Right lobe of liver (tissue), 6 donors: ENCODE measurements at regions not wholly inside any gene's neighbourhood (a gene's known extent, or its start where the extent isn't known, plus 50 kb on each side); places are given as distances from the start of the nearest gene placed in this dataset.

Experiments used
- ATAC-seq, 4 donors: fragments of 200-7000 bp; cut with Tn5 transposase; one replicate each; pipeline ENCODE4 v1.9.1; 2020; ENCODE audit warnings: mild to moderate bottlenecking in 4 of 4, moderate library complexity in 4 of 4
- DNase-seq, 3 donors: peaks; one replicate each; pipeline ENCODE4 v3.0.0-alpha.2; 2020
- H3K27ac ChIP-seq, 3 donors: fragments of 200-600 bp; one replicate each; pipeline ENCODE4 v1.8.0; 2022
- H3K27me3 ChIP-seq, 2 donors: fragments of 200-600 bp; one replicate each; pipeline ENCODE4 v1.8.0; 2022
- H3K36me3 ChIP-seq, 4 donors: fragments of 200-600 bp; sonication (generic) in 1 of 4; one replicate each; pipeline versions ENCODE4 v1.5.1 to v1.8.0; 2017 to 2022; ENCODE audit warnings: control low read depth in 1 of 4
- H3K4me1 ChIP-seq, 4 donors: fragments of 200-600 bp; sonication (generic) in 1 of 4; one replicate each; pipeline versions ENCODE4 v1.5.1 to v1.8.0; 2017 to 2022; ENCODE audit warnings: control low read depth in 1 of 4
- H3K4me3 ChIP-seq, 3 donors: fragments of 200-600 bp; one replicate each; pipeline ENCODE4 v1.8.0; 2022
- H3K9me3 ChIP-seq, 4 donors: fragments of 200-600 bp; sonication (generic) in 1 of 4; one replicate each; pipeline versions ENCODE4 v1.5.1 to v1.8.0; 2017 to 2022; ENCODE audit warnings: control low read depth in 1 of 4
- POLR2A ChIP-seq: fragments of 450-650 bp; IDR thresholded peaks from one replicate; pipeline ENCODE4 v1.6.1; 2017; ENCODE audit warnings: antibody characterized with exemption, mild to moderate bottlenecking
- WGBS: methylation state at CpG from one replicate; pipeline ENCODE4 v1.1.6; 2018; ENCODE audit warnings: low coverage, low lambda C conversion rate; ENCODE audit not compliant: insufficient coverage; ENCODE audit errors: missing lambda C conversion rate; 5-methylcytosine and 5-hydroxymethylcytosine counted together
- intact Hi-C, 2 donors: fragments of 100-400 bp; cut with DNase I; formaldehyde crosslinking; loops; one replicate each; pipeline versions ENCODE4 v1.11.2 to v1.14.1; 2022
- TF ChIP-seq, protein P1 (sequence below), 4 donors: fragments of 200-600 bp in 3 of 4; fragments of 450-650 bp in 1 of 4; IDR thresholded peaks; one replicate each; pipeline versions ENCODE4 v1.5.1 to v1.8.0; 2016 to 2022; ENCODE audit warnings: antibody characterized with exemption in 4 of 4, mild to moderate bottlenecking in 2 of 4
- donor health status: DM: no; HTN: yes; CAD: no.
- donor health status: DM: no; HTN: no; CAD: no.
- donor health status: DM: no; HTN: no; CAD: no.
- donor health status: DM: no; HTN: yes; CAD: no.
- donor health status: DM: no; HTN: yes; CAD: no.

GRCh38 chr15:87502173-87502572 is 754.4 kb downstream of the NTRK3 start:
- Histone ChIP-seq H3K4me1 (no peaks in the 10 kb centered on the region), H3K9me3 (no peaks in the 10 kb centered on the region), H3K27me3 (no peaks in the 10 kb centered on the region), H3K4me3 (no peak overlapping the region), H3K27ac (no peak overlapping the region), H3K36me3 (no peaks in the 10 kb centered on the region)
- WGBS = 51% methylated on average over 2 of the region's 2 CpGs
- TF ChIP-seq, protein P1, sequence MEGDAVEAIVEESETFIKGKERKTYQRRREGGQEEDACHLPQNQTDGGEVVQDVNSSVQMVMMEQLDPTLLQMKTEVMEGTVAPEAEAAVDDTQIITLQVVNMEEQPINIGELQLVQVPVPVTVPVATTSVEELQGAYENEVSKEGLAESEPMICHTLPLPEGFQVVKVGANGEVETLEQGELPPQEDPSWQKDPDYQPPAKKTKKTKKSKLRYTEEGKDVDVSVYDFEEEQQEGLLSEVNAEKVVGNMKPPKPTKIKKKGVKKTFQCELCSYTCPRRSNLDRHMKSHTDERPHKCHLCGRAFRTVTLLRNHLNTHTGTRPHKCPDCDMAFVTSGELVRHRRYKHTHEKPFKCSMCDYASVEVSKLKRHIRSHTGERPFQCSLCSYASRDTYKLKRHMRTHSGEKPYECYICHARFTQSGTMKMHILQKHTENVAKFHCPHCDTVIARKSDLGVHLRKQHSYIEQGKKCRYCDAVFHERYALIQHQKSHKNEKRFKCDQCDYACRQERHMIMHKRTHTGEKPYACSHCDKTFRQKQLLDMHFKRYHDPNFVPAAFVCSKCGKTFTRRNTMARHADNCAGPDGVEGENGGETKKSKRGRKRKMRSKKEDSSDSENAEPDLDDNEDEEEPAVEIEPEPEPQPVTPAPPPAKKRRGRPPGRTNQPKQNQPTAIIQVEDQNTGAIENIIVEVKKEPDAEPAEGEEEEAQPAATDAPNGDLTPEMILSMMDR (IDR thresholded peaks at IDR 0.05) = no peak
- no peak for TF ChIP-seq POLR2A
- intact Hi-C loops = no loop called here
- DNase-seq (no peak), ATAC-seq (no peak)

DNA sequence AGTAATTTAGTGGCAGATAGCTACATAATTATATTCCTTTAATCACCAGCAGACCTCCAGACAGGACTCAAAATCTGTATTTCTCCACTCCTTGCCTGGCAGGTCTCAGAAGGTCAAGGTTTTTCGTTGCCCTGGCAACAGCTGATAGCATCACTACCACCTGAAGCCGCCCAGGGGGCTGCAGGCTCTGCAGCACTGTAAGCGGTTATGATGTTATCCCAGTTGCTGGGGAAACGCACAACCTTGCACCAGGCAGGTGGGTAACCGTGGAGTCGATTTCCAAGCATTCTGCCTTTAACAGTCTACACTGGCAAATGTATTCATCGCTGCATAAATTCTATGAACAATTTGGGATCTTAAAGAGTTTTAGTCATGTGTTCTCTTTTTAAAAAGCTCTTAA is 756.3 kb downstream of the NTRK3 start:
- intact Hi-C loops = no loop called here
- Histone ChIP-seq H3K36me3 (no peaks in the 10 kb centered on the region), H3K27me3 (no peaks in the 10 kb centered on the region), H3K4me3 (no peak overlapping the region), H3K4me1 (no peaks in the 10 kb centered on the region), H3K9me3 (no peaks in the 10 kb centered on the region), H3K27ac (no peak overlapping the region)
- ATAC-seq (no peak), DNase-seq (no peak)
- WGBS = 33% methylated on average over 4 of the region's 7 CpGs
- TF ChIP-seq, protein P1 (IDR thresholded peaks at IDR 0.05) = no peak
- TF ChIP-seq POLR2A = no peak

DNA sequence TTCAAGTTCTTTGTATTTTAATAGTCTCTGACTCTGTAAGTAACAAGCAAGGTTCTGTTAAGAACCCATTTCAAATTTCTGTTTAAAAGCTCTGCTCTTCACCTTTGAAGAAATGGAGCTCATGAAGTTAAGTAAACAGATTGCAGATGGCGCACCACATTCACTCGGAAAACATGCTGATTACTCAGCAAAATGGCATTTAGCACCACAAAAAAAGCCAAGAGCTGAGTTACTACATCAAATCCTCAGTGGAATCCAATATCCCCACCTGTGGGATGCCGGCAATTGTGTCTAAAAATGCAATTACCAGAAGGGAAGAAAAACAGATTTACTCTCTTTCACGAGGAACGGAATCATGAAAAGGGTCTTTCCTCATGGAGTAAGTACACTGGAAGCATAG is 758.0 kb downstream of the NTRK3 start:
- no peaks in the 10 kb centered on the region for H3K27me3 ChIP-seq
- intact Hi-C loops = no loop called here
- H3K27ac ChIP-seq = no peak overlapping the region
- no peaks in the 10 kb centered on the region for H3K9me3 ChIP-seq
- no peak overlapping the region for H3K4me3 ChIP-seq
- ATAC-seq (no peak), DNase-seq (no peak)
- 49% methylated on average over 5 of the region's 5 CpGs for WGBS
- TF ChIP-seq, protein P1 (IDR thresholded peaks at IDR 0.05) = no peak
- no peak for TF ChIP-seq POLR2A
- no peaks in the 10 kb centered on the region for H3K36me3 ChIP-seq
- no peaks in the 10 kb centered on the region for H3K4me1 ChIP-seq

DNA sequence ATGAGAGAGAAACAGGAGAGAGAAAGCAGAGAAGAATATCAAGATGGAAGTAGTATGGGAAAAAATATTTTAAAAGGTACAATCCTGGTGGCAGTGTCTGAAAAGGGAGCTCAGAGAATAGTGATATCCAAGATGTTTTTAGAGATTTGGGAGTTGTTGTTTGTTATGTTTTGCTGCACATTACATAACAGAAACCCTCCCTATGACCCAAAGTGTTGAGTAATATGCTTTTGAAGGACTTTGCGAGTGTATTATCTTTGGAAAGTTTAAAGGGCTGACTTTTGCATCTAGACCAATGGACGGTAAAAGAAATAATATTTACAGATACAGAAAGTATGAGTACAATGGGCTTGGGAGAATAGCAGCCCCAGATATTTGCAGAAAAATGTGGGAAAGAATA is 759.7 kb downstream of the NTRK3 start:
- Histone ChIP-seq H3K4me1 (no peaks in the 10 kb centered on the region), H3K9me3 (no peaks in the 10 kb centered on the region), H3K27ac (no peak overlapping the region), H3K36me3 (no peaks in the 10 kb centered on the region), H3K27me3 (no peaks in the 10 kb centered on the region), H3K4me3 (no peak overlapping the region)
- intact Hi-C loops = no loop called here
- DNase-seq = no peak
- TF ChIP-seq, protein P1 (IDR thresholded peaks at IDR 0.05) = no peak
- no peak for TF ChIP-seq POLR2A
- WGBS = 28% methylated on average over 2 of the region's 2 CpGs
- no peak for ATAC-seq

GRCh38 chr15:87496109-87496508 is 760.4 kb downstream of the NTRK3 start:
- no peaks in the 10 kb centered on the region for H3K4me1 ChIP-seq
- 44% methylated on average over 2 of the region's 2 CpGs for WGBS
- no peak overlapping the region for H3K27ac ChIP-seq
- H3K4me3 ChIP-seq = no peak overlapping the region
- TF ChIP-seq POLR2A = no peak
- TF ChIP-seq, protein P1 (IDR thresholded peaks at IDR 0.05) = no peak
- no peaks in the 10 kb centered on the region for H3K27me3 ChIP-seq
- intact Hi-C loops = no loop called here
- ATAC-seq (no peak), DNase-seq (no peak)
- no peaks in the 10 kb centered on the region for H3K36me3 ChIP-seq
- no peaks in the 10 kb centered on the region for H3K9me3 ChIP-seq
